OCI-LY7 (cell line): ENCODE measurements at regions not wholly inside any gene's neighbourhood (a gene's known extent, or its start where the extent isn't known, plus 50 kb on each side); places are given as distances from the start of the nearest gene placed in this dataset.
A peak's percentile ranks its signal among the peaks of the same experiment; 100 is the strongest.

Experiments
- BruUV-seq: library from RNA; stranded (reverse); fragments of 400-500 nt; replicated peaks from 2 replicates; lab custom pipeline; 2021; lab: Mats Ljungman, UMichigan
- CTCF ChIA-PET: fragments of 300-600 bp; sonication (Branson Sonifier 250); formaldehyde crosslinking; loops from one replicate; lab custom pipeline; 2022; ENCODE audit warnings: antibody characterized with exemption; ENCODE audit not compliant: unreplicated experiment; lab: Charles Lee
- POLR2A ChIA-PET: fragments of 300-600 bp; sonication (Branson Sonifier 250); formaldehyde crosslinking; loops from one replicate; lab custom pipeline; 2022; ENCODE audit warnings: antibody characterized with exemption; lab: Charles Lee
- DNase-seq: peaks from one replicate; pipeline ENCODE4 v3.0.0-alpha.2; 2015; ENCODE audit warnings: low spot score
- H2AFZ ChIP-seq: fragments of 200-600 bp; sonication (generic), shearing (Covaris generic); 2 replicates; pipeline ENCODE4 v1.6.1; 2014; ENCODE audit warnings: mild to moderate bottlenecking, antibody characterized with exemption, low read length, moderate library complexity
- H3K27ac ChIP-seq: fragments of 200-600 bp; sonication (generic); 2 replicates; pipeline ENCODE4 v1.5.1; 2014; ENCODE audit warnings: mixed run types, low read depth, mild to moderate bottlenecking, moderate library complexity, low read length, inconsistent platforms; ENCODE audit not compliant: poor library complexity, severe bottlenecking
- H3K36me3 ChIP-seq: fragments of 200-600 bp; sonication (generic); 2 replicates; pipeline ENCODE4 v1.6.1; 2014; ENCODE audit warnings: mild to moderate bottlenecking, antibody characterized with exemption, low read length, moderate library complexity, mixed read lengths; ENCODE audit not compliant: insufficient read depth
- H3K4me1 ChIP-seq: fragments of 200-600 bp; sonication (generic); 2 replicates; pipeline ENCODE4 v1.5.1; 2014; ENCODE audit warnings: mild to moderate bottlenecking, low read length; ENCODE audit not compliant: insufficient read depth, poor library complexity, severe bottlenecking
- H3K4me2 ChIP-seq: fragments of 200-600 bp; sonication (generic); 2 replicates; pipeline ENCODE4 v1.6.1; 2014; ENCODE audit warnings: mild to moderate bottlenecking, low read length
- H3K4me3 ChIP-seq: fragments of 200-600 bp; sonication (generic); 2 replicates; pipeline ENCODE4 v1.5.1; 2014; ENCODE audit warnings: mild to moderate bottlenecking, low read depth, low read length; ENCODE audit not compliant: poor library complexity, severe bottlenecking
- H3K79me2 ChIP-seq: fragments of 200-600 bp; sonication (generic); 2 replicates; pipeline ENCODE4 v1.6.1; 2016; ENCODE audit warnings: low read depth, mild to moderate bottlenecking, low read length, moderate library complexity, mixed read lengths; ENCODE audit not compliant: insufficient read depth
- H3K9me2 ChIP-seq: fragments of 200-600 bp; sonication (generic); 2 replicates; pipeline ENCODE4 v1.6.1; 2016; ENCODE audit warnings: mild to moderate bottlenecking, low read length, mixed read lengths; ENCODE audit not compliant: insufficient read depth
- H3K9me3 ChIP-seq: fragments of 200-600 bp; sonication (generic); 2 replicates; pipeline ENCODE4 v1.6.1; 2014; ENCODE audit warnings: mild to moderate bottlenecking, mixed run types, low read length, mixed read lengths
- H4K20me1 ChIP-seq: fragments of 200-600 bp; sonication (generic); 2 replicates; pipeline ENCODE4 v1.6.1; 2014; ENCODE audit warnings: mild to moderate bottlenecking, antibody characterized with exemption, low read length, moderate library complexity, mixed read lengths; ENCODE audit not compliant: insufficient read depth
- EZH2phosphoT487 ChIP-seq: fragments of 200-600 bp; sonication (generic); IDR thresholded peaks from 2 replicates; pipeline ENCODE4 v1.6.1; 2018; ENCODE audit warnings: low read depth, borderline replicate concordance, mild to moderate bottlenecking, mixed run types, antibody characterized with exemption, low read length, moderate library complexity, mixed read lengths
- intact Hi-C: fragments of 100-400 bp; cut with micrococcal nuclease; formaldehyde crosslinking; loops from one replicate; pipeline ENCODE4 v1.10.0; 2022; ENCODE audit not compliant: unreplicated experiment
- TF ChIP-seq, protein P1 (sequence below): fragments of 200-600 bp; sonication (generic); conservative IDR thresholded peaks from 2 replicates; pipeline ENCODE4 v1.5.1; 2014; ENCODE audit warnings: mild to moderate bottlenecking, antibody characterized with exemption, low read length, moderate library complexity, mixed read lengths

DNA sequence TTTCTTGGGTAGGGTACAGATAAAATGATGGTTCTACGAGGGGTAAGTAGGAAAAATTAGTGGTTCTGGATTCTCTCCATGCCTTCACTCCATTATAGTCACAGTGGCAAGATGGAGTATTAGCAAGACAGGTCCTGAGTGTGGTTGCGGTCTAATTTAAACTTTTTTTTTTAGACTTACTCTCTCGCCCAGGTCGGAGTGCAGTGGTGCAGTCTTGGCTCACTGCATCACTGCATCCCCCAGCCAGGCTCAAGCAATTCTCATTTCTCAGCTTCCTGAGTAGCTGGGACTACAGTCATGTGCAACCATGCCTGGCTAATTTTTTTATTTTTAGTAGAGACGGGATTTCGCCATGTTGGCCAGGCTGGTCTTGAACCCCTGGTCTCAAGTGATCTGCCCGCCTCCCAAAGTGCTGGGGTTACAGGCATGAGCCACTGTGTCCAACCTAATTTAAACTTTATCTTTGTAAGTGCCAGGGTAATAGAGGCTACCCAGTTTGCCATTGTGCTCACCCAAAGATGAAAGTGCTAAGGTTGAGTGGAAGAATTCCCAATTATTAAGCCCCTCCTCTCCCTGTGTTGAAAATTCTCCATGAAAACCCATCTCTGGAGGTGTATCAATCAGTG lies 135.6 kb downstream of the TM9SF2 start:
- H3K9me2 ChIP-seq: no peaks in the 10 kb centered on the region
- H3K27ac ChIP-seq: peak overlapping the region; percentile 30
- TF ChIP-seq, protein P1, sequence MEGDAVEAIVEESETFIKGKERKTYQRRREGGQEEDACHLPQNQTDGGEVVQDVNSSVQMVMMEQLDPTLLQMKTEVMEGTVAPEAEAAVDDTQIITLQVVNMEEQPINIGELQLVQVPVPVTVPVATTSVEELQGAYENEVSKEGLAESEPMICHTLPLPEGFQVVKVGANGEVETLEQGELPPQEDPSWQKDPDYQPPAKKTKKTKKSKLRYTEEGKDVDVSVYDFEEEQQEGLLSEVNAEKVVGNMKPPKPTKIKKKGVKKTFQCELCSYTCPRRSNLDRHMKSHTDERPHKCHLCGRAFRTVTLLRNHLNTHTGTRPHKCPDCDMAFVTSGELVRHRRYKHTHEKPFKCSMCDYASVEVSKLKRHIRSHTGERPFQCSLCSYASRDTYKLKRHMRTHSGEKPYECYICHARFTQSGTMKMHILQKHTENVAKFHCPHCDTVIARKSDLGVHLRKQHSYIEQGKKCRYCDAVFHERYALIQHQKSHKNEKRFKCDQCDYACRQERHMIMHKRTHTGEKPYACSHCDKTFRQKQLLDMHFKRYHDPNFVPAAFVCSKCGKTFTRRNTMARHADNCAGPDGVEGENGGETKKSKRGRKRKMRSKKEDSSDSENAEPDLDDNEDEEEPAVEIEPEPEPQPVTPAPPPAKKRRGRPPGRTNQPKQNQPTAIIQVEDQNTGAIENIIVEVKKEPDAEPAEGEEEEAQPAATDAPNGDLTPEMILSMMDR: no peak
- TF ChIP-seq EZH2phosphoT487: no peak
- H3K4me3 ChIP-seq: peak overlapping the region; percentile 19
- H3K4me1 ChIP-seq: peaks cover 21% of the 10 kb centered on the region
- H3K79me2 ChIP-seq: no peaks in the 10 kb centered on the region
- no peaks in the 10 kb centered on the region for H3K36me3 ChIP-seq
- no TSS peak for BruUV-seq
- peak overlapping the region; percentile 50; the same call in 1 of the 2 replicates for H2AFZ ChIP-seq
- ChIA-PET POLR2A (interaction anchor here (0.8 to 1.2 kb wide), 2 partner anchors 11 to 30 kb away, joined by 3 to 5 read pairs; partner anchors contain the start of gene CLYBL), CTCF (no interaction called here)
- H3K4me2 ChIP-seq: peak overlapping the region; percentile 54
- DNase-seq: peak; percentile 56
- no peaks in the 10 kb centered on the region for H3K9me3 ChIP-seq
- no peaks in the 10 kb centered on the region for H4K20me1 ChIP-seq
- intact Hi-C loops: no loop called here

DNA sequence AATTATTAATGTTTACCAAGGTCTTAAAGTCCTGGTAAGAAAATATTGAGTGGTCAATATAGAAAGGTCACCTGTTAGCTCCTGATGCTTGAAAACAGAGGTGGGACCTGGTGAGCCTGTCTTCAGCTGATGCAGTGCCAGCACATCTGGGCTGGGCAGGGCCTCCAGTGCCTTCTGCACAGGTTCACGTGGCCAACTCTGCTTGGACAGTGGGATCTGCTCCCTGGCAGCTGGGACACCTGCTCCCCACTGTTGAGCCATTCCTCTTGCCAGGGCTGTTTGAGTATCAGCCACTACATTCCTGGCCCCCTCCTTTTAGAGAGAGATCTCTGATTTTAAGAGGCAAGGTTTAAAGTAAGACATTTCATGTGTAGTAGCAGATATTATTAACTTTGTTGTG lies 135.0 kb downstream of the TM9SF2 start:
- Histone ChIP-seq H3K4me2 (peak overlapping the region; percentile 54), H3K4me1 (peaks cover 21% of the 10 kb centered on the region), H2AFZ (peak overlapping the region; percentile 50; the same call in 1 of the 2 replicates), H4K20me1 (no peaks in the 10 kb centered on the region), H3K79me2 (no peaks in the 10 kb centered on the region), H3K36me3 (no peaks in the 10 kb centered on the region), H3K27ac (peak overlapping the region; percentile 30), H3K9me2 (no peaks in the 10 kb centered on the region), H3K9me3 (no peaks in the 10 kb centered on the region), H3K4me3 (peak overlapping the region; percentile 19)
- intact Hi-C loops: no loop called here
- DNase-seq: no peak
- POLR2A ChIA-PET: interaction anchor here (0.6 to 1.2 kb wide), 4 partner anchors 11 to 80 kb away, joined by 3 to 5 read pairs (median 3); no protein-coding TSS in a partner anchor
- TF ChIP-seq, protein P1: no peak
- no peak for TF ChIP-seq EZH2phosphoT487
- CTCF ChIA-PET: no interaction called here
- BruUV-seq: no TSS peak

DNA sequence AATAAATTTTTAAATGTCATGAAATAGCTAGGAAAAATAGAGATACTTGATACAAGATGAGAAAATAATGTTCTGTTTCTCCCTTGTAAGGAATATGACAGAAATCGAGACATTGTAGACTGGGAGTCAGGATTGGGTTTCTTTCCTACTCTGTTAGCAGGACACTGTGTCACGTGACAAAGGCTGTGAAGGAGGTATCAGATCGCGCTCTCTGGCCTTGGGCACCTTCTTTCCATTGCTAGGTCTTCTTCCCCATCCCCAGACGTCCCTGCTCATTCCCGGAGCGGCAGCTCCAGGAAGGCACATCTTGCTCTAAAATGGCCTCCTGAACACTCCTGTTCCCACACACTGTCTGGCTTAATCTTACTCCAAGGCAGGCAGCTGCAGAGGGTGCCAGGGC lies 133.4 kb downstream of the TM9SF2 start:
- H3K4me2 ChIP-seq: no peak overlapping the region
- no peak for TF ChIP-seq EZH2phosphoT487
- TF ChIP-seq, protein P1: no peak
- POLR2A ChIA-PET: no interaction called here
- no peaks in the 10 kb centered on the region for H3K9me3 ChIP-seq
- intact Hi-C loops: no loop called here
- H3K9me2 ChIP-seq: no peaks in the 10 kb centered on the region
- peaks cover 21% of the 10 kb centered on the region for H3K4me1 ChIP-seq
- H3K36me3 ChIP-seq: no peaks in the 10 kb centered on the region
- DNase-seq: no peak
- H2AFZ ChIP-seq: no peak overlapping the region
- no peaks in the 10 kb centered on the region for H3K79me2 ChIP-seq
- H3K27ac ChIP-seq: no peak overlapping the region
- CTCF ChIA-PET: no interaction called here
- no peaks in the 10 kb centered on the region for H4K20me1 ChIP-seq
- no peak overlapping the region for H3K4me3 ChIP-seq
- BruUV-seq: no TSS peak
